NOMO-1 treated with DMSO at 0.1 percent for 48 hours (cell line): ENCODE measurements at regions not wholly inside any gene's neighbourhood (a gene's known extent, or its start where the extent isn't known, plus 50 kb on each side); places are given as distances from the start of the nearest gene placed in this dataset.
A peak's percentile ranks its signal among the peaks of the same experiment; 100 is the strongest.

Experiments
- DNase-seq: peaks from one replicate; lab custom pipeline; 2025; ENCODE audit not compliant: unreplicated experiment; lab: John Stamatoyannopoulos, UW

DNA sequence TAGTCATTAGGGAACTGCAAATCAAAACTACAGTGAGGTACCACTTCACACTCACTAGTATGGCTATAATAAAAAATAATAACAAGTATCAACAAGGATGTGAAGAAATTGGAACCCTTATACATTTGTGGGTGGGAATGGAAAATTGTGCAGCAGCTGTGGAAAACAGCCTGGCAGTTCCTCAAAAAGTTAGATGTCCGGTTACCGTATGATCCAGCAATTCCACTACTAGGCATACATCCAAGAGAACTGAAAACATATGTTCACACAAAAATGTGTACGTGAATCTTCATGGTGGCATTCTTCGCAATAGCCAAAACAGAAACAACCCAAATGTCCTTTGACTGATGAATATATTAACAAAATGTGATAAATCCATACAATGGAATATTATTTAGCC, 187.9 kb upstream of the LYSMD4 start:
- DNase-seq = no peak

DNA sequence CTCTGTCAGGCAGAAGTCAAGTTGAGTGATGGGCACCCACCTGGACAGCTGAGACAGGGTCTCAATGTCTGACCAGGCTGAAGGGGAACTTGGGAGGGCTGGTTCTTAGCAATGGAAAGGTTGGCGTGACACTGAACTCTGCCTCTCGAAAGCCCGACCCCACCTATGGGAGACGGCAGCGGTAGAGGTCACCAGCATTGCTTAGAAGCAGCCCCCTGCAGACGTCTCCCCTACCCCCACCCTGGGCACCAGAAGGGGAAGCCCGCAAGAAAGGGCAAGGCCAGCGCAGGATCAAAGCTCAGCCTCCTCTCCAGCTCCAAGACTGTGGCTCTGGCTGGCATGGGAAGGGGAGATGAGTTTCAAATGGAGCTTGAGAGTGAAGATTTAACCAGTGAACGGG, 184.8 kb upstream of the LYSMD4 start:
- no peak for DNase-seq

DNA sequence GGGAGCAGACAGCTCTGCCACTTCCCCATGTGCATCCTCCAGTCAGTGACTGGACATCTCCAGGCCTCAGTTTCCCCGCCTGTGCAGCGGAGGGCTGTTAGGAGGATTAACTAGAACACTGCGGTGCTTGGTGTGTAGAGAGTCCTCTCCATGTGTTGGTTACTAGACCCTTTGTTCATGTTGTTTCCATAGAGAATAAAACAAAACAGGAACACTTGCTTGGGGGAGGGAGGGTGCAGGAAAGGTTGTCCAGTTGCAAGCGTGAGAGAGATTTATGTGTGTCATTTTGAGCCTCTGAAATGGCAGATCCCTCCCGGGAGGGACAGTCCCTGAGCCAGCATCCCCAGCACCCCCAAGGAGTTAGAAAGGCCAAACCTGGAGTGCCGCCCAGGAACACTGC, 184.0 kb upstream of the LYSMD4 start:
- no peak for DNase-seq

DNA sequence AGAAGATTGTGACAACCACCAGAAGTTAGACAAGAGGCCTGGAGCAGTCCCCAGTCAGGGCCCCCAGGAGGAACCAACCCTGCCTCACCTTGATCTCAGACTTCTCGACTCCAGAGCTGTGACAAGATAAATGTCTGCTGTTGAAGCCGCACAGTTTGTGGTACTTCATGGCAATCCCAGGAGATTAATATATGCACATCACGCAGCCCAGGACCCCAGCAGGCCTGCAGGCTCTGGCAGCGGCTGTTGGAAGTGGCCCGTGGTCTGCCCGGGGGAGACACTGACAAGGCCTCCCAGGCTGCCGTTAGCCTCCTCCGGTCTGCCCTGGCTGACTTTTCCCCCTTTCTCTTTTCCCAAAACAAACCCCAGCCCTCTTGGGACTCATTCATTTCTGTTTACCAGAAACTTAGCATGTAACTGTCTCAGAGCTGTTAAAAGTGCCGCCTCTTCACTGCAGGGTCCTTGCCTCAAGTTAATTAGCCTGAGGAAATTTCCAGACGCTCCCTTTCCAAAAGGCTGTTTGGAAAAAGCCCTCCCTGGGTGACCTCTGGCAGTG, 183.5 kb upstream of the LYSMD4 start:
- DNase-seq = no peak

DNA sequence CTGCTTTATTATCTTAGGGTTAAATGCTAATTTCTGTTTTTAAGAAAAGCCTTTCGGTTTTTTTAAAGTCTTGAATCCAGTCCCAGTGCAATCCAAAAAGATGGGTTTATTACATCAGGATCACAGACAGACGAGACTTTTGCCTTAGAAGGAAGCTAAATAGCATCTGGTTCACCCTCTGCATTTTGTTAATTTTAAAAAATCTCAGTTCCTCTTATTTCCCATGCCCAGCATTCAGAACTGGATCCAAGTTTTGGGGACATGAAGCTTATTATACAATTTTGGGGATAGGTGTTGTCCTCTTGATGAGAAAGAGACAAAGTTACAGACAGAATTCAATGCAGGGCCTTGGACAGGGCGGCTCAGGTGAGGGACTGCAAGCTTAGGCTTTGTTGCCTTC, 181.5 kb upstream of the LYSMD4 start:
- peak; percentile 2 for DNase-seq

DNA sequence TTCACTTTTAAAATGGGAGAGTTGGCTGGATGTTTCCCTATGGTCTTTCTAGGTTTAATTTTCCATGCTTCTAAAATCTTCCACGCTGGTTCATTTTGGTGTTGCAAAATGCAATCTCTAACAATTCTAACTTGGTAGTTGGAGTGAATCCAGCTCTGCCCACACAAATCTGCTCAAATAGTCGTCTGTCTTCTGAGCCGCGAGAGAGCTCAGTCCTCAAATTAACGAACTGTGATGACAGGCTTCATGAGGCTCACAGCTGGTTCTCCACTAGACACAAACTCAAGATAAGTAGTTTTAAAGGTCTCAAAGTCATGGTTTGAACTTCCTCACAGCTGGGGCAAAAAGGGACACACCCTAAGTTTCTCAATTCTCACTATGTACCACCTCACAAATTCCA, 178.6 kb upstream of the LYSMD4 start:
- peak; percentile 76 for DNase-seq

DNA sequence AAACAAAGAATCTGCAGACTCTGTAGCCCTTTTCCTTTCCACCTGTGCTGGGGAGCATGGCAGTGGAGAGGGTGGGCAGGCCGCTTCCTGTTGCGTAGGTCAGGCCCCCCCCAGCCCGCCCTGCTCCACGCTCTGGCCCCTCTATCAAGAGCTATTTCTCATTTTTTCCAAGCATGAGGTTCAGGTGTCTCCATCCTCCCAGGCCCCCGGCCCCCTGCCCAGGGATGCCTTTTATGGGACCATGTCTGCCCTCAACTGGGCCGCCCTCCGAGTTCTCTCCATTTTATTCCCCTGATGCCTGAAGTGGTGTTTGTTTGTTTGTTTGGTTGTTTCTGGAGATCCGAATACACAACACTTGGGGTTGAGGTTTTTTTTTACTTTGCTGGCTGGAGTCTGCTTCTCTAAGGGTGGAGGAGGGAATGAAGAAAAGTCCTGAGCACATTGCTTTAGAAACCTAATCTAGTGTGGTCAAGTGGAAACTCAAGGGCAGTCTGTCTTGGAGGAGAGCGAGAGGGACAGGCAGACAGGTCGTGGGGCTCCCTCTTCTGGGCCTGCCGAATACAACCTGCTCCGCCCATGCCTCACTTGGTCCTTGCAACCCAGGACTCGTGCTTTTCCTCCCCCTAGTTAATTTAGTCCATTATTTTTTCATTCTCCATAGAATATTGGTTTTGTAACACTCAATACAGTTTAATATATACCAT, 176.5 kb upstream of the LYSMD4 start:
- peak; percentile 7 for DNase-seq

DNA sequence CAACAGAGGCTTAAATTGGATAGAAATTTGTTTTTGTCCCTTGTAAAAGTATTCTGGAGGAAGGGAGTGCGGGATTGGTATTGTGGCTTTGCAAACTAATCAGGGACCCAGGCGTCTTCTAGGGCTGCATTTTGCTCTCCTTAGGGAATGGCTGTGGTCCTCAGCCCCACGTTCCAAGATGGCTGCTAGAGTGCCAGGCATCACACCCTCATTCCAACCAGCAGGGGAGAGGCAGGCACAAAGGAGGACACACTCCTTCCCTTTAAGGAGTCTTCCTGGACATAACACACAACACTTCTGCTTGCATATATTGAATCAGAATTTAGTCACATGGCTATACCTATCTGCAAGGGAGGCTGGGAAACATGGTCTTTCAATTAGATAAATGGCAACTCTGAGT, 174.5 kb upstream of the LYSMD4 start:
- DNase-seq = no peak

DNA sequence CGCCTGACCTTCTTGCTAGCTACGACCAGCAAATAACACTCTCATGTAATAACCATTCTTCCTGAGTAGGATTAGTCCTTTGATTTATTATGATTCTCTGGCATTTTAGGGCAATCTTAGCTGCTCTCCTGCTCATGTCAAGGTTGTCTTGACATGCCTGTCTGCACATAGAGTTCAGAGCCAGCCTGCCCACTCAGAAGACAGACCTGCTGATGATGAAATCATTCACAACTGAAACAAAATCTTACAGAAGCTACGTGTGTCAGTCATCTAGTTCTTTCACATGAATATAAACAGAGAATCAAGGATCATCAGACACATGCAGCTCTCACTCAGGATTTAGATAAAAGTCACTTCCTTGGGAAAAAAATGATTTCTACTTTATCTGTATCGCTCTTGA, 173.6 kb upstream of the LYSMD4 start:
- no peak for DNase-seq

DNA sequence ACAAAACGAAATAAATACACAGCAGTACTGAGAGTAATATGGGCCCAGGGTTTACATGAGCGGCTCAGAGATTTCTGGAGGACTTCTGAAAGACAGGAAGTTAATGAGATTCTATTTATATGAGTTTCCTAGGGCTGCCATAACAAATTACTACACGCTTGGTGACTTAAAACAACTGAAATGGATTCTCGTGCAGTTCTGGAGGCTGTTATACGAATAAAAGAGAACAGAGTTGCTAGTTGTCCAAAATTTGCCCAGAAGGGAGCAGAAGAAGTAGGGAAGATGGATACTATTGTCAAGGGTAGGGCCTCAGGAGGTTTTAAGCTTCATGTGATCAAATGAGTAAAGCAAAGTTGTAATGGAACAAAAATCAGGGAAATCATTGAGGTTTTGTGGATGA, 173.1 kb upstream of the LYSMD4 start:
- no peak for DNase-seq

DNA sequence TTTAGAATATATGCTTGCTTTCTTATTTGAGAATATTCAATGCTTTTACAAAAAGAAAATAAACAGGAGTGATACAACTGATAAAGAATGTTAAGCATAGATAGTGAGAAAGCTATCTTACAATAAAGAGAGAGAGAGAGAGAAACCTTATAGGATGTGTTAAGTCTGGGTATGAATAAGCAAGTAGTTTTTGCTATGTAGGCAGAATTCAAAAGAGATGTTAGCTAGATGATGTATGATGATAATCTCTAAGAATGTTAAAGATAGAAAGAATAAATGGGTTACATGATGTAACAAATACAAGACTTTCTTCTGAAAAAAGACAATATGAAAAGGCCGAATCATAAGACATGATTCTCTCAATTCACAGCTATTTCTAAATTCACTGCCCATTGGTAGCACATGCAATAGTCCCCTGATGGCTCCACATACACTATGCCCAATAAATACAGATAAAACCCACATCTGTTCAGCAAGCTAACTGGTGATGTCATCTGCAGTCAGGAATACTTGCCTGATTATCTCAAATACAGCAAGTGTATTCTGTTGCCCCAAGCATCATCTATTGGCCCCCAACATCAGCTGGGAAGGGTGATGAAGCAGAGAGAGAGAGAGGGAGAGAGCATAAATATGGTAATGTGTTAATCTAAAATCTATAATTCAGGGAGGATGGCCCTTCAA, 169.2 kb upstream of the LYSMD4 start:
- no peak for DNase-seq

DNA sequence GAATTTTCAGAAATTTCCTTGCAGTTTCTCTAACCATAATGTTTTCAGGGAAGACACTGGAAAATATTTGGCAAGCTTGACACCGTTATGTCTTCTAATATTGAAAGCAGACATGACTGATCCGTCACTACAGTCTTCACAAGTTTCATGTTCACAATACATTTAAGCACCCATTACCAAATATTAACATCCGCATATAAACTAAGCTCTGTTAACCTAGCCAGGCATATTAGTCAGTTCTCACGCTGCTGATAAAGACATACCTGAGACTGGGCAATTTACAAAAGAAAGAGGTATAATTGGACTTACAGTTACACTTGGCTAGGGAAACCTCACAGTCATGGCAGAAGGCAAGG, 162.7 kb upstream of the LYSMD4 start:
- no peak for DNase-seq

DNA sequence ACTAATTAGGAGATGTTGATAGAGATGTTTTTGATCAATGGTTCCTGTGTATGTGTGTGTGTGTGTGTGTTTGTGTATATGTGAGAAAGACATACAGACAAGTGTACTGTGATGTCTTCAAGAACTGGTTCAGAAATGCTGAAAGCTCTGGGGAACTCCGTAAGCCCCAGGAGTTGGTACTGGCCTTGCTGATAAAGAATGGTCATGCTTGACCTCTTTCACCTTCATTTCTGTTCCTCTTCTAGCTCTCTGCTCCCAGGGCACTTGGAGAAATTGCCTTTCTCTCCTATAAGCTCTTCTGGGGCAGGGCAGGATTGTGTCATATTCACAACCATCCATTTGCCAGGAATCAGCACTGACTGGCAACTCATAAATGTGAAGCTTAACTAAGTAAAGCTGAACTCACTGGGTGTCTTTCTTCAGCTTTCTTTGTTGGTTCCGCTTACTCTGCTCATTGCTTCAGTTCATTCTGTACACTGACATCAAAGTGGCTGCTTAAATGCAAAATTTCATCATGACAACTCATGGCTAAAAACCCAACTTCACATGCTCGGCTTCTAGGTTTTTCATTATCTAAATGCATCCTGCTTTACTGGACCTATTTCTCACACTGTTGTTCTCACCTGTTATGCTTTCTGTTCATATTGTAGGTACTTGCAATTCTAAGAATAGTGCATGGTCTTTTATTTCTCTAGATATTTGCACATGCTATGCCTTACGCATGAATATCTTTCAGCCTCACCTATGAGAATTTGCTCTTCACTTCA, 162.1 kb upstream of the LYSMD4 start:
- DNase-seq = no peak

DNA sequence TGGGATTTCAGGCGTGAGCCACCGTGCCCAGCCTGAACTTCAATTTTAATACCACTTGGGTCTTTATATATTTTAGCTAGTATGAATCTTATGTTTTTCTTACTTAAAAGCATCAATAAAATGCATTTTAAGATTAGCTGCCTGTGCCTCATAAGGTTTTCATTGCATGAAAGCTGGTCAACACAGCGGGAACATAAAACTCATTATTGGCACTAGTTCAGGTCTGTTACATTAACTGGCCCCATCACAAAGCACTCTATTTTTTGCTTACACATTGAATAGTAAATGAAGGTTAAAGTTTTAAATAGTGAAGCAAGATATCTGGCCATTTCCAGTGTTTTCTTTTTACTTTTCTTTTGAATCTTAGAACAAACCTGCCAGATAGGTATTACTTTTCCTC, 145.6 kb upstream of the LYSMD4 start:
- no peak for DNase-seq

DNA sequence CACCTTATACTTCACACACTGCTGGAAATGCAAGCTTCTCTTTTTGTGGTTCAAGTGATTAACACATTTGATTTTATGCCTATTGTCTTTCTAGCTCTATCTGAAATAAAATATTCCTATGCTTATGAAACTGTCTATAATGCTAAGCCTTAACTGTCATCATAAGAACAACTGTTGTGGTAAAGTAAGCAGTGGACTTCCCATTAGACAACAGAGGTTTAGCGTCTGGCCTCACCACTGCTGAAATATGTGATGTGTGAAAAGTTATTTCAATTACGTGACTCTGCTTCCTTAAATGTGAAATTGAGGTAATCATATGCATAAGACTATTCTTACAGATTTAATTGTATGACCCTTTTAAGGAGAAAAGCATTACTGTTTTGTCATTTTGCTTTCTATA, 140.2 kb upstream of the LYSMD4 start:
- DNase-seq = no peak

DNA sequence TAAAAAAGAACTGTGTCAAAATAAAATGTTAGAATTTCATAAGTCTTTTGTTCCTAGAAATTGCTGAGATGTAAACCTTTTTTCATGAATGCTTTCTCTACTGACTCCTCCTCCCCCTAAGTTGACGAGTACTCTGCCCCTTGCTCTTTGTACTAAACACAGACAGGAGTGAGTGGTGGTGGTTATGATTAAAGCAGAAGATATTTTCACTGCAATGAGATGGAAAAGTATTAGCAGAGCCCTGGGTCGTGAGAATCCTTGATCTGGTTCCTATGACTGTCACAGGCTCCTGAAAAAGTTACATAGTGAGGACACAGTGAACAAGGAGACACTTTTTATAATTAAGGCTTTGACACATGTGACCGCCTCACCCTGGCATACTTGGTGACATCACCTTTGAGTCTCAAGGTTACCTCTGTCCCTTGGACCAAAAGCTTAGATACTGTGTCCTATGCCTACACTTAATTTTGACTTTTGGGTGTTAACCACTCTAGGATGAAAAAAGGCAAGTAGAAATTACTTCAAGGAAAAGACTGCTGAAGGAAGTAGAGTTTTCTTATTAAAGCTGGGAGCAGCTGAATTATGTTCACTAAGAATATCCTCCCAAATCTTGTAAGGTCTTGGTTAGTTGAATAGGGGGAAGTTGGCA, 130.4 kb upstream of the LYSMD4 start:
- no peak for DNase-seq

DNA sequence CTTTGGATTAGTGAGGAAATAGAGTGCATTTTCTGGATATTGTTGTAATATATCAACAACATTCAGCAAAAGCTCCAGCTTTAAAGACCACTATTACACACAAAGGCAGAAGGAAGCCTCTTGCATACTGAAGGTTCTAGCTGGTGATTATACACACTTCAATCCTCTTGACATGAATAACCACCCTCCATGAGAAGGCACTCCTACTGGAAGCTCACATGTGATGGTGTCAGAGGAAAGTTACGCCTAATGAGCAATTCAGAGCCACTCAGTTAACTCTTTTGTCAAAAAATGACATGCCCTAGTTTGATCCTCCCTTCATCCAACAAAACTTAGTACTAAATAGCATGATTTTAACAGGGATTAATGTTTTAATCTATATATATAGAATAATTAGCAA, 124.6 kb upstream of the LYSMD4 start:
- no peak for DNase-seq

DNA sequence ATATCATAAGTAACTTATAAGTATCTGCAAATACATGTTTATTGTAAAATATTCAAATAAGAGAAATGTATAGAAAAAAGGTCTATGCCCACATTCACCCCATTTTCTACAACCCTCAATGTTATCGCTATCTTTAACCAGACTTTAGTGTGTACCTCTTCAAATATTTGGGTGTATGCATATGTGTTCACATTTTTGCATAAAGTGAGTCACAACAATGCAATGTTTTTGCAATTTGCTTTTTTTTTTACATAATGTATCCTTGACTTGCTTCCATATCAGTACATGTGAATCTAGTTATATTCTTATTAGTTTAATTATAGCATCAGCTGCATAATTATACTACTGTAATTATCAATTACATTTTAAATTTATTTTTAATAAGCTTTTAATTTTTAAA, 117.3 kb upstream of the LYSMD4 start:
- DNase-seq = no peak

DNA sequence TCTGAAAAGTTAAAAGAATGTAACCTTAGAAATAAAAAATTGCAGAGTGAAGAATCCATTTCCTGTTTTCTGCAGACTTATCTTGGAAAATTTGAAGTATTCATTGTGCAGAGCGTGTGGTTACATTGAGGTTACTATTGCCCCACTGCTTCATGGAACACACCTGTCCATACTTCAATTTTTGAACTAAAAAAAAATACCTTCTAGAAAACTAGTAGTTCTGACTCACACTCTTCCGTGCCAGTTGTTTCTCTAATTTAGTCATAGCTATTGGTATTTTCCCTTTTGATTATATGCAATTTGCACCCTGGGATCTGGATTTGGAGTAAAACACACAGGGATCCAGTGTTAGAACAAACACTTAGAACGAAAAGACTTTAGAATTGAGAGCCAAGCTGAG, 111.8 kb upstream of the LYSMD4 start:
- no peak for DNase-seq

DNA sequence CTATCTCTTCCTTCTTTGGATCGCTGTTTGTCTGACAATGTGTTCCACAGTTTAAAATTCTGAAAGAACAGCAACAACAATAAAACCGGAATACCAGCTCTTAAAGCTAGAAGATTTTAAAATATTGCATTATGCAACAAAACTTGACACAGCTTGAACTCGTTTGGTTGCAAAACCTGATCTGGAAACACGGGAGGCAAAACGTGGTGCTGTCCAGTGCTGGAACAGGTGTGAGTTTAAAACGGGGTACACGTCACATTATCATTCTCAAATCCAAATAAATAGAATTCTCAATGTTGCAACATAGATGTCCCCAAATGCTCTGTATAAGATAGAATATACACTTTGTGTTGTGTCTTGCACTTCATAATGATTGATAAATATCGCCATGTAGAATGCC, 110.9 kb upstream of the LYSMD4 start:
- DNase-seq = no peak

DNA sequence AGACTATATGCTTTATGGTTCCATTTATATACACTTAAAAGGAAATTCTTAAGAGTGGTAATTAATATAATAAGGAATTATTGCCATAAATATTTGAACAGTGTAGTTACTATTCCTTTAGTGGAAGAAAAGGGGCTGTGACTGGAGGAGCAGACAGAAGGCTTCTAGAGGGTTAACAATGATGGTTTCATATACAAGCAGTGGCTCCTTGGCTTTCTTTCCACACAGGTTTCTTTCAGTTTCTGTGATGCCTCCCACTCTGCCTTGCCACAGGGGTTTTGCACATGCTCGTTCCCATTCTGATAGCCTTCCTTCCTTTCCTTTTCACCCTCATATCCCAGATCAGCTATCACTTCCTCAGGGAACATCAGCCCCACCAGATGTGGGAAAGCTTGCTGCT, 108.8 kb upstream of the LYSMD4 start:
- no peak for DNase-seq
